GM18505 (cell line): ENCODE measurements at regions not wholly inside any gene's neighbourhood (a gene's known extent, or its start where the extent isn't known, plus 50 kb on each side); places are given as distances from the start of the nearest gene placed in this dataset.
"Not testable (repeated sequence)": the region's sequence is repeated elsewhere in the genome, so short reads cannot be mapped to it uniquely, and the experiment has no call there.

Experiments used
- ATAC-seq: cut with Tn5 transposase; IDR thresholded peaks from one replicate; pipeline ENCODE4 v1.9.1; 2021; ENCODE audit not compliant: unreplicated experiment
- POLR2A ChIP-seq: IDR thresholded peaks from 4 replicates; pipeline ENCODE4 v1.6.1; 2011; ENCODE audit warnings: borderline replicate concordance; ENCODE audit not compliant: insufficient read depth, insufficient read length; ENCODE audit errors: extremely low read depth

- no peak for TF ChIP-seq POLR2A
- ATAC-seq, result no peak
These were observed 250.5 kb upstream of the IGFBP7 start for GRCh38 chr4:57360681-57361080.

- no peak for TF ChIP-seq POLR2A
- no peak for ATAC-seq
These were observed 245.0 kb upstream of the IGFBP7 start for GRCh38 chr4:57355101-57355665.

GRCh38 chr4:57351731-57352130 is 241.5 kb upstream of the IGFBP7 start:
- no peak for TF ChIP-seq POLR2A
- no peak for ATAC-seq

GRCh38 chr4:57344296-57344695 is 234.1 kb upstream of the IGFBP7 start:
- no peak for ATAC-seq

GRCh38 chr4:57342411-57342810 is 232.2 kb upstream of the IGFBP7 start:
- ATAC-seq, result no peak
- TF ChIP-seq POLR2A, result no peak

More at GRCh38 chr4:57344296-57344695, 234.1 kb upstream of the IGFBP7 start:
- TF ChIP-seq POLR2A, result no peak

GRCh38 chr4:57338861-57339260 is 228.7 kb upstream of the IGFBP7 start:
- ATAC-seq, result not testable (repeated sequence)

GRCh38 chr4:57333684-57334083 is 223.5 kb upstream of the IGFBP7 start:
- TF ChIP-seq POLR2A, result no peak
- ATAC-seq, result no peak

- ATAC-seq, result no peak
These were observed 221.8 kb upstream of the IGFBP7 start for GRCh38 chr4:57331959-57332358.

GRCh38 chr4:57329279-57329678 is 219.1 kb upstream of the IGFBP7 start:
- ATAC-seq, result no peak
- no peak for TF ChIP-seq POLR2A

More at GRCh38 chr4:57331959-57332358, 221.8 kb upstream of the IGFBP7 start:
- TF ChIP-seq POLR2A, result no peak

- TF ChIP-seq POLR2A, result no peak
- ATAC-seq, result no peak
These were observed 214.6 kb upstream of the IGFBP7 start for GRCh38 chr4:57324673-57325307.

GRCh38 chr4:57320849-57321248 is 210.7 kb upstream of the IGFBP7 start:
- ATAC-seq, result no peak
- TF ChIP-seq POLR2A, result no peak

- no peak for TF ChIP-seq POLR2A
- no peak for ATAC-seq
These were observed 210.0 kb upstream of the IGFBP7 start for GRCh38 chr4:57320217-57320616.

- no peak for ATAC-seq
- no peak for TF ChIP-seq POLR2A
These were observed 208.5 kb upstream of the IGFBP7 start for GRCh38 chr4:57318703-57319102.

GRCh38 chr4:57314636-57315035 is 204.5 kb upstream of the IGFBP7 start:
- no peak for ATAC-seq
- no peak for TF ChIP-seq POLR2A
